Adrenal gland (tissue), 9 donors: ENCODE measurements at regions not wholly inside any gene's neighbourhood (a gene's known extent, or its start where the extent isn't known, plus 50 kb on each side); places are given as distances from the start of the nearest gene placed in this dataset.

Source experiments
- DNase-seq, 7 donors: peaks; one replicate each; pipeline ENCODE4 v3.0.0-alpha.2; 2019 to 2020
- H3K27ac ChIP-seq, 5 donors: fragments of 200-600 bp; sonication (generic) in 4 of 5; 1 replicate in 3 of 5; 2 replicates in 2 of 5; pipeline versions ENCODE4 v1.5.1 to v1.8.0; 2016 to 2020; ENCODE audit warnings: mild to moderate bottlenecking in 1 of 5
- H3K27me3 ChIP-seq: fragments of 200-600 bp; 2 replicates; pipeline ENCODE4 v1.8.0; 2021
- H3K36me3 ChIP-seq, 2 donors: fragments of 200-600 bp; replicated peaks in 1 of 2; 1 replicate in 1 of 2; 2 replicates in 1 of 2; pipeline versions ENCODE4 v1.5.1 to v1.8.0; 2018 to 2022
- H3K4me1 ChIP-seq, 2 donors: fragments of 200-600 bp; replicated peaks in 1 of 2; 1 replicate in 1 of 2; 2 replicates in 1 of 2; pipeline versions ENCODE4 v1.5.1 to v1.8.0; 2018 to 2021
- H3K4me3 ChIP-seq, 4 donors: fragments of 200-600 bp; sonication (generic) in 3 of 4; one replicate each; pipeline ENCODE4 v1.5.1; 2016 to 2018
- H3K9me3 ChIP-seq, 3 donors: fragments of 200-600 bp; sonication (generic) in 1 of 3; replicated peaks in 1 of 3; 1 replicate in 2 of 3; 2 replicates in 1 of 3; pipeline versions ENCODE4 v1.5.1 to v1.8.0; 2016 to 2021
- POLR2A ChIP-seq, 2 donors: fragments of 450-650 bp; IDR thresholded peaks; one replicate each; pipeline ENCODE4 v1.6.1; 2017; ENCODE audit warnings: antibody characterized with exemption in 2 of 2, mild to moderate bottlenecking in 2 of 2, moderate library complexity in 1 of 2
- WGBS, 4 donors: extraction: QIAGEN DNeasy Blood & Tissue Kit in 2 of 4; methylation state at CpG; one replicate each; pipeline versions ENCODE4 v1.1.5 to v1.1.7; 2013 to 2017; 5-methylcytosine and 5-hydroxymethylcytosine counted together
- intact Hi-C, 2 donors: fragments of 100-400 bp; cut with DNase I; formaldehyde crosslinking; loops; one replicate each; pipeline versions ENCODE4 v1.14.1 to v1.15.0; 2022 to 2023
- TF ChIP-seq, protein P1 (sequence below), 6 experiments: fragments of 450-650 bp in 4 of 6; fragments of 200-600 bp in 2 of 6; sonication (generic) in 1 of 6; IDR thresholded peaks; 1 replicate in 5 of 6; 2 replicates in 1 of 6; pipeline versions ENCODE4 v1.5.1 to v1.8.0; 2016 to 2021; ENCODE audit warnings: antibody characterized with exemption in 6 of 6, mild to moderate bottlenecking in 2 of 6, moderate library complexity in 1 of 6
- donor health status: healthy with polysubstance abuse.
- donor health status: Bipolar disorder and iron deficiency.
- donor health status: DM: yes; HTN: yes; CAD: no.
- donor health status: DM: no; HTN: no; CAD: no.
- donor health status: DM: no; HTN: no; CAD: no.

DNA sequence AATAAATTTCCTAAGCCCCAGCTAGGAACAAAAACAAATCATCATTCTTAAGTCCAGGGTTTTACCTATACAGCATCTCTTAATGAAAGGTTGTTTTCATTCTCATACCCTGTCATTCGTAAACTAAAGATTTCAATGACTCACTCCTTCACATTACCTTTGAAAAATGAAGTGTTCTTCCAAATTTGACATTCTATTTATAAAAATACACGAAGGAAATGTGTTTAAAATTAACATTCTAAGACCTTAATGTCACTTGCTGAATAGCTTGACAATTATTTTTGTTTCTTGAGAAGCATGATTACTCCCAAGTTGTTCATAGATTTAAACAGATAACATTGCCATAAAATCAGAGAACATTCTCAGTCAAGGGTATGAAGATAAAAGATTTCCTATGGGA is 1188.3 kb upstream of the SORCS1 start:
- Histone ChIP-seq H3K27me3 (no peaks in the 10 kb centered on the region), H3K4me3 (no peak overlapping the region), H3K9me3 (no peaks in the 10 kb centered on the region), H3K36me3 (no peaks in the 10 kb centered on the region), H3K4me1 (no peaks in the 10 kb centered on the region), H3K27ac (no peak overlapping the region)
- no peak for TF ChIP-seq POLR2A (IDR thresholded peaks at IDR 0.05)
- TF ChIP-seq, protein P1, sequence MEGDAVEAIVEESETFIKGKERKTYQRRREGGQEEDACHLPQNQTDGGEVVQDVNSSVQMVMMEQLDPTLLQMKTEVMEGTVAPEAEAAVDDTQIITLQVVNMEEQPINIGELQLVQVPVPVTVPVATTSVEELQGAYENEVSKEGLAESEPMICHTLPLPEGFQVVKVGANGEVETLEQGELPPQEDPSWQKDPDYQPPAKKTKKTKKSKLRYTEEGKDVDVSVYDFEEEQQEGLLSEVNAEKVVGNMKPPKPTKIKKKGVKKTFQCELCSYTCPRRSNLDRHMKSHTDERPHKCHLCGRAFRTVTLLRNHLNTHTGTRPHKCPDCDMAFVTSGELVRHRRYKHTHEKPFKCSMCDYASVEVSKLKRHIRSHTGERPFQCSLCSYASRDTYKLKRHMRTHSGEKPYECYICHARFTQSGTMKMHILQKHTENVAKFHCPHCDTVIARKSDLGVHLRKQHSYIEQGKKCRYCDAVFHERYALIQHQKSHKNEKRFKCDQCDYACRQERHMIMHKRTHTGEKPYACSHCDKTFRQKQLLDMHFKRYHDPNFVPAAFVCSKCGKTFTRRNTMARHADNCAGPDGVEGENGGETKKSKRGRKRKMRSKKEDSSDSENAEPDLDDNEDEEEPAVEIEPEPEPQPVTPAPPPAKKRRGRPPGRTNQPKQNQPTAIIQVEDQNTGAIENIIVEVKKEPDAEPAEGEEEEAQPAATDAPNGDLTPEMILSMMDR (IDR thresholded peaks at IDR 0.05): no peak
- intact Hi-C loops: no loop called here
- 31 to 42% (median 34%) methylated on average over 2 of the region's 2 CpGs for WGBS, 4 donors
- DNase-seq: no peak

DNA sequence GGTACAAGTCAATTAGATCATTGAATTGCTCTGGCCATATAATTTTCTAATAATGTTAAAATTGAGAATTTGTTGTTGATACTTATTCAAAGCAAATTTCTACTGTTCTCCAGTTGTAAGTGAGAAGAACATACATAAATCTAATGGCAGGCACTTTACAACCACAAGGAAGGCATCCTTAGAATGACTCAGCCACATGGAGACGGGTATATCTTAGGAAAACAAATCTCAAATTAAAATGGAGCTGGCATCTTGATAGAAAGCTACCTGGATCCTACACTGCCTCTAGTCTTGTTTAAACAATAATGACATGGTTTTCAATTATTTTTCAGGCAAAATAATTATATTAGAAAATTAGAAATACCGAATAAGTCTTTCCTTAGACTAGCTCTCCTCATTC is 1183.7 kb upstream of the SORCS1 start:
- Histone ChIP-seq H3K9me3 (no peaks in the 10 kb centered on the region), H3K27ac (no peak overlapping the region), H3K36me3 (no peaks in the 10 kb centered on the region), H3K4me3 (no peak overlapping the region), H3K4me1 (no peaks in the 10 kb centered on the region), H3K27me3 (no peaks in the 10 kb centered on the region)
- WGBS, 4 donors: 62 to 68% (median 63%) methylated on average over 2 of the region's 2 CpGs
- intact Hi-C loops: no loop called here
- no peak for TF ChIP-seq POLR2A (IDR thresholded peaks at IDR 0.05)
- TF ChIP-seq, protein P1 (IDR thresholded peaks at IDR 0.05): no peak
- DNase-seq: no peak

DNA sequence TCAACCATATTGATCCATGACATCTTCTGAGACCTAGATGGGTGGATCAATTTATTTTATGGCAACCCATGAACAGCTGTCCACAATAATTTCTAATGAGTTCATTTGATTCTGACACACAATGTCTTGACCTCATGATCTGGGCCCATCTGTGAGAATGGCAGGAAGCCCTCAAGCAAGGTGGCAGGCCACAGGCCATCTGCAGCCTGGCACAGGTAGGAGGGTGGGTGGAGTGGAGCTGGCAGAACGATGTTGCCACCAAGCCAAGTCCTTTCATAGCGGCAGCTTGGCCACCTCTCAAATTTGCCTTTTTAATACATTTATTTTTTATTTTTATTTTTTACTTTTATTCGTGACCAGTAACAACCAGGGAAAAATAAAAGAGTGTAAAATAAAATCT is 1181.6 kb upstream of the SORCS1 start:
- DNase-seq: no peak
- WGBS, 4 donors: 77 to 84% (median 78%) methylated on average over 3 of the region's 3 CpGs
- no peak overlapping the region for H3K4me3 ChIP-seq
- H3K27ac ChIP-seq: no peak overlapping the region
- TF ChIP-seq POLR2A (IDR thresholded peaks at IDR 0.05): no peak
- TF ChIP-seq, protein P1 (IDR thresholded peaks at IDR 0.05): no peak
- intact Hi-C loops: no loop called here
- no peaks in the 10 kb centered on the region for H3K36me3 ChIP-seq
- no peaks in the 10 kb centered on the region for H3K27me3 ChIP-seq
- H3K4me1 ChIP-seq: no peaks in the 10 kb centered on the region
- no peaks in the 10 kb centered on the region for H3K9me3 ChIP-seq

DNA sequence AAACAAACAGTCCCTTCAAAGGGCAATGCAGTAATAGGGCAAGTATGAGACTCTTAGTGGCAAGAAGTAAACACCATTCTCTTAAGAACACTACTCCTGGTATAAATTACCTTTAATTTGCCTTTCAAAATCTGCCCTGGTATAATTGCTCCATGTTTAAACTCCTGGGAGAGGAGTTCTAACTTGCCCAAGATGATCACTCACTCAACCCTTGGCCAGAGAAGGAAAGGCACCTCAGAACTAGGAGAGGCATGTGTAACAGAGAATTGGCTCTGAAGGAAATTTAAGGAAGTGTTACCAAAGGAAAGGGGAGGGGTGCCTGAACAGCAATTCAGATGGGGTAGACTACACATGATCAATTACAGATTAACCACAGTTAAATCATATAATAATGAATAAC is 1173.6 kb upstream of the SORCS1 start:
- DNase-seq: no peak
- H3K36me3 ChIP-seq: no peaks in the 10 kb centered on the region
- H3K4me3 ChIP-seq: no peak overlapping the region
- TF ChIP-seq POLR2A (IDR thresholded peaks at IDR 0.05): no peak
- TF ChIP-seq, protein P1 (IDR thresholded peaks at IDR 0.05): no peak
- no peaks in the 10 kb centered on the region for H3K4me1 ChIP-seq
- H3K27me3 ChIP-seq: no peaks in the 10 kb centered on the region
- intact Hi-C loops: no loop called here
- H3K27ac ChIP-seq: no peak overlapping the region
- H3K9me3 ChIP-seq: no peaks in the 10 kb centered on the region
